RWPE1 (cell line): ENCODE measurements at regions not wholly inside any gene's neighbourhood (a gene's known extent, or its start where the extent isn't known, plus 50 kb on each side); places are given as distances from the start of the nearest gene placed in this dataset.

Experiments used
- CTCF ChIA-PET: fragments of 350-600 bp; sonication (Branson Sonifier 250); formaldehyde crosslinking; extraction: SDS; loops from one replicate; lab custom pipeline; 2021; lab: Yijun Ruan, JAX
- POLR2A ChIA-PET: fragments of 400-600 bp; formaldehyde crosslinking; extraction: SDS; loops from one replicate; lab custom pipeline; 2020; ENCODE audit warnings: antibody characterized with exemption; ENCODE audit not compliant: low non-redundant PET; lab: Yijun Ruan, JAX
- DNase-seq: peaks from one replicate; pipeline ENCODE4 v3.0.0; 2012; ENCODE audit warnings: low spot score
- H3K27ac ChIP-seq: fragments of 450-650 bp; 2 replicates; pipeline ENCODE4 v1.5.1; 2017
- TF ChIP-seq, protein P1 (sequence below): fragments of 450-650 bp; conservative IDR thresholded peaks from 2 replicates; pipeline ENCODE4 v1.5.1; 2017; ENCODE audit warnings: low read depth, mild to moderate bottlenecking

DNA sequence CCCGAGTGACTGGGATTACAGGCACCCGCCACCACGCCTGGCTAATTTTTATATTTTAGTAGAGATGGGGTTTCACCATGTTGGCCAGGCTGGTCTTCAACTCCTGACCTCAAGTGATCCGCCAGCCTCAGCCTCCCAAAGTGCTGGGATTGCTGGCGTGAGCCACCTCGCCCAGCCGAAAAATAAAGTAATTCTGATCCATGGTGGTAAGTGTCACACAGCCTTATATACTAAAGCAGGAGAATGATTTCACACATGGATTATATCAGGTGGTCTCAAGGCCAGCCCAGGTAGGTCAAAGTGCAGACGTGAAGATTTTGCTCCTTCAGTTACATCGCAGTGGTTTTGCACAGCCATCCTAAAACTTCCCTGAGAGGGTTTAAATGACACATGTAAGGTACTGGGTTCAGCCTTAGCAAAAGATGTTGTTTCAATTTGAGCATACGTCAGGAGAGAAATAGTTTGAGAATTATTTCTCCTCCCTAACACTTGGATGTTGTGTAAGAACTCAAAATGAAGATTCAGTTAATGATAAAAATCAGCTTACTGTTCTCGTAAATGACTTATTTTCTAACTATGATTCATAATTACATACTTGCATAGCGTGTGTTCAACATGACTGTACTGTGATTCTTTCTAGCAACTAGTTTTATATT is 93.0 kb upstream of the SLC39A10 start:
- POLR2A ChIA-PET, result no interaction called here
- DNase-seq, result peak; percentile 29

GRCh38 chr2:195562570-195563566 is 94.2 kb upstream of the SLC39A10 start:
- POLR2A ChIA-PET, result no interaction called here
- CTCF ChIA-PET, result no interaction called here
- DNase-seq, result no peak

More for the DNA sequence above, 93.0 kb upstream of the SLC39A10 start:
- TF ChIP-seq, protein P1, sequence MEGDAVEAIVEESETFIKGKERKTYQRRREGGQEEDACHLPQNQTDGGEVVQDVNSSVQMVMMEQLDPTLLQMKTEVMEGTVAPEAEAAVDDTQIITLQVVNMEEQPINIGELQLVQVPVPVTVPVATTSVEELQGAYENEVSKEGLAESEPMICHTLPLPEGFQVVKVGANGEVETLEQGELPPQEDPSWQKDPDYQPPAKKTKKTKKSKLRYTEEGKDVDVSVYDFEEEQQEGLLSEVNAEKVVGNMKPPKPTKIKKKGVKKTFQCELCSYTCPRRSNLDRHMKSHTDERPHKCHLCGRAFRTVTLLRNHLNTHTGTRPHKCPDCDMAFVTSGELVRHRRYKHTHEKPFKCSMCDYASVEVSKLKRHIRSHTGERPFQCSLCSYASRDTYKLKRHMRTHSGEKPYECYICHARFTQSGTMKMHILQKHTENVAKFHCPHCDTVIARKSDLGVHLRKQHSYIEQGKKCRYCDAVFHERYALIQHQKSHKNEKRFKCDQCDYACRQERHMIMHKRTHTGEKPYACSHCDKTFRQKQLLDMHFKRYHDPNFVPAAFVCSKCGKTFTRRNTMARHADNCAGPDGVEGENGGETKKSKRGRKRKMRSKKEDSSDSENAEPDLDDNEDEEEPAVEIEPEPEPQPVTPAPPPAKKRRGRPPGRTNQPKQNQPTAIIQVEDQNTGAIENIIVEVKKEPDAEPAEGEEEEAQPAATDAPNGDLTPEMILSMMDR, result no peak
- CTCF ChIA-PET, result no interaction called here
- H3K27ac ChIP-seq, result no peak overlapping the region

DNA sequence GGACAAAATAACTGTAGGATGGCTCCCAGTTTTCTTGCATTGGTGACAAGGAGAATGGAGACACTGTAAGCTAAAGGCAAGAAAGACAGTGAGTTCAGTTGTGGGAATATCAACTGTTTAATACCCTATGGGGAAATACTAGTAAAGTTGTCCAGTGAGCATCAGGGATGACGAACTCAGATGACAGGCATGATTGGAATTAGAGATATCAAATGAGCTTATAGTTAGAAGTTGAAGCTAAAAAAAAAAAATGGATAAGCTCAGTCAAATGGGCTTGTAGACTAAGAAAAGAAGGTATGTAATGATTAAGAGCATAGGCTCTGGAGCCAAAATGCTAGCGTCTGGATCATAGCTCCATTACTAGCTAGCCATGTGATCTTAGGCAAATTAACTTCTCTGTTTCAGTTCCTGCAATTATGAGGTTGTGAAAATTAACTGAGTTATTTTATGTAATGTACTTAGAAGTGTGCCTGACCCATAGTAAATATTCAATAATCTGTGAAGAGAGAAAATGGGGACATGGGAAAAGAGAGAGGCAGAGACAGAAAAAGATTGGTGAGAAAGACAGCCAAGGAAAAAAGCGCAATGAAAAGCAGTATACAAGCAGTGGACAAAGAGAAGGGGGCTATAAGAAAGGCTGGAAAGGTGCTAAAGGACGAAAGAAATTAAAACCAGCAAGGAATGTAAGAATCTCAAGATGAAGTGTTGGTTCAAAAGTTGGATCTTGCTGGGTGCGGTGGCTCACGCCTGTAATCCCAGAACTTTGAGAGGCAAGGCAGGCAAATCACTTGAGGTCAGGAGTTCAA is 95.7 kb upstream of the SLC39A10 start:
- ChIA-PET CTCF (no interaction called here), POLR2A (no interaction called here)
- TF ChIP-seq, protein P1, result no peak
- peak; percentile 51 for DNase-seq
- H3K27ac ChIP-seq, result no peak overlapping the region

More at GRCh38 chr2:195562570-195563566, 94.2 kb upstream of the SLC39A10 start:
- no peak overlapping the region for H3K27ac ChIP-seq
- TF ChIP-seq, protein P1, result no peak

DNA sequence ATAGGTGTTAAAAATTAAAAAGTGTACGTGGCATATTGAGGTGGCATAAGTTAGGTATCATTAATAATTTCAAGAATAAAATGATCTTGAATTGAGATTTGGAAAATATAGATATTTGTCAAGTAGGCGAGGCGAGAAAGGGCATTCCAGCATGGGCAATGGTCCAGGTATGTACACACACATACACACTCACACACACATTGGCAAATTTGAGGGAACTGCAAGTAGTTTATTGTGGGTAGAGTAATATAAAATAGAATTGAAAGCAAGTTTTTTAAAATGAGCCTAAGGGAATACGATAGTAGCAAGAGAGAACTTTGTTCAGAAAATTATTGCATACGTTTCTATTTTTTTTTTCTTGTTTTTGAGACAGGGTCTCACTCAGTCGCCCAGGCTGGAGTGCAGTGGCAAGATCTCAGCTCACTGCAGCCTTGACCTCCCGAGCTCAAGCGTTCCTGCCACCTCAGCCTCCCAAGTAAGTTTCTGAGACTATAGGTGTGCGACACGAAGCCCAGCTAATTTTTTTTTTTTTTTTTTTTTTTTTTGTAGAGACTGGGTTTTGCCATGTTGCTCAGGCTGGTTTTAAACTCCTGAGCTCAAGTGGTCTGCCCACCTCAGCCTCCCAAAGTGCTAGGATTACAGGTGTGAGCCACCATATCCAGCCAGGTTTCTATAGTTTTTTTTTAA is 96.7 kb upstream of the SLC39A10 start:
- no peak overlapping the region for H3K27ac ChIP-seq

GRCh38 chr2:195559431-195559914 is 97.6 kb upstream of the SLC39A10 start:
- no peak overlapping the region for H3K27ac ChIP-seq
- ChIA-PET POLR2A (no interaction called here), CTCF (interaction anchor here (0.6 kb wide), 1 partner anchor 223 kb away, joined by 3 read pairs; no protein-coding TSS in a partner anchor)
- no peak for DNase-seq
- TF ChIP-seq, protein P1, result no peak

More for the DNA sequence above, 96.7 kb upstream of the SLC39A10 start:
- no peak for DNase-seq
- CTCF ChIA-PET, result no interaction called here
- TF ChIP-seq, protein P1, result no peak
- POLR2A ChIA-PET, result no interaction called here
